Gastrocnemius medialis (tissue), 4 donors: ENCODE measurements at regions not wholly inside any gene's neighbourhood (a gene's known extent, or its start where the extent isn't known, plus 50 kb on each side); places are given as distances from the start of the nearest gene placed in this dataset.
A peak's percentile ranks its signal among the peaks of the same experiment; 100 is the strongest.

Experiments
- ATAC-seq, 2 donors: fragments of 150-250 bp; one replicate each; pipeline ENCODE4 v1.9.1; 2016
- DNase-seq, 2 donors: peaks; one replicate each; pipeline ENCODE4 v3.0.0-alpha.2; 2019
- H3K27ac ChIP-seq, 4 donors: fragments of 200-600 bp; sonication (generic); 1 replicate in 1 of 4; 2 replicates in 3 of 4; pipeline ENCODE4 v1.5.1; 2016 to 2018; ENCODE audit warnings: mild to moderate bottlenecking in 2 of 4, moderate library complexity in 1 of 4
- H3K27me3 ChIP-seq, 3 donors: fragments of 200-600 bp; sonication (generic) in 2 of 3; 1 replicate in 1 of 3; 2 replicates in 2 of 3; pipeline versions ENCODE4 v1.5.1 to v1.6.0; 2016 to 2019; ENCODE audit warnings: mild to moderate bottlenecking in 1 of 3, moderate library complexity in 1 of 3
- H3K36me3 ChIP-seq, 2 donors: fragments of 200-600 bp; sonication (generic) in 1 of 2; one replicate each; pipeline ENCODE4 v1.5.1; 2017 to 2018
- H3K4me1 ChIP-seq, 2 donors: fragments of 200-600 bp; sonication (generic) in 1 of 2; one replicate each; pipeline ENCODE4 v1.5.1; 2016 to 2017; ENCODE audit warnings: mild to moderate bottlenecking in 2 of 2
- H3K4me3 ChIP-seq, 4 donors: fragments of 200-600 bp; sonication (generic) in 3 of 4; 1 replicate in 1 of 4; 2 replicates in 3 of 4; pipeline ENCODE4 v1.5.1; 2016 to 2019; ENCODE audit warnings: mild to moderate bottlenecking in 2 of 4
- H3K9me3 ChIP-seq, 3 donors: fragments of 200-600 bp; sonication (generic) in 2 of 3; 1 replicate in 1 of 3; 2 replicates in 2 of 3; pipeline ENCODE4 v1.5.1; 2016 to 2019
- CTCF ChIP-seq, 5 experiments: fragments of 450-650 bp in 3 of 5; fragments of 200-600 bp in 2 of 5; sonication (generic) in 2 of 5; IDR thresholded peaks in 4 of 5; conservative IDR thresholded peaks in 1 of 5; 1 replicate in 4 of 5; 2 replicates in 1 of 5; pipeline ENCODE4 v1.5.1; 2016 to 2019; ENCODE audit warnings: antibody characterized with exemption in 5 of 5, mild to moderate bottlenecking in 3 of 5, moderate library complexity in 3 of 5
- POLR2A ChIP-seq, 2 donors: fragments of 450-650 bp; IDR thresholded peaks; one replicate each; pipeline ENCODE4 v1.6.1; 2017; ENCODE audit warnings: antibody characterized with exemption in 2 of 2, mild to moderate bottlenecking in 2 of 2, moderate library complexity in 2 of 2
- in situ Hi-C, 4 donors: fragments of 200-750 bp; cut with MboI; loops; one replicate each; pipeline versions ENCODE4 v1.15.0 to v1.8.0; 2017; ENCODE audit warnings: low sequenced_read_pairs in 4 of 4
- intact Hi-C: fragments of 100-400 bp; cut with DNase I; formaldehyde crosslinking; loops from one replicate; pipeline ENCODE4 v1.15.1; 2023; ENCODE audit warnings: low total_unique reads

- intact Hi-C loops, result no loop called here
- Histone ChIP-seq H3K27ac (peak overlapping the region in 1 of 4 donors; percentile 41), H3K9me3 (no peaks in the 10 kb centered on the region), H3K27me3 (no peaks in the 10 kb centered on the region), H3K36me3 (no peaks in the 10 kb centered on the region), H3K4me1 (peaks cover 7 to 11% of the 10 kb centered on the region in 2 donors), H3K4me3 (no peak overlapping the region)
- TF ChIP-seq CTCF (IDR thresholded peaks at IDR 0.05 in 4 of 5, conservative IDR thresholded peaks at IDR 0.05 in 1 of 5) (no peak), POLR2A (IDR thresholded peaks at IDR 0.05) (no peak)
- peak; percentile 32 to 64 for DNase-seq
- in situ Hi-C loops, result no loop called here
- peak; percentile 68 to 75 for ATAC-seq
Observed at GRCh38 chr1:235018161-235018560, 110.5 kb downstream of the TOMM20 start.

DNA sequence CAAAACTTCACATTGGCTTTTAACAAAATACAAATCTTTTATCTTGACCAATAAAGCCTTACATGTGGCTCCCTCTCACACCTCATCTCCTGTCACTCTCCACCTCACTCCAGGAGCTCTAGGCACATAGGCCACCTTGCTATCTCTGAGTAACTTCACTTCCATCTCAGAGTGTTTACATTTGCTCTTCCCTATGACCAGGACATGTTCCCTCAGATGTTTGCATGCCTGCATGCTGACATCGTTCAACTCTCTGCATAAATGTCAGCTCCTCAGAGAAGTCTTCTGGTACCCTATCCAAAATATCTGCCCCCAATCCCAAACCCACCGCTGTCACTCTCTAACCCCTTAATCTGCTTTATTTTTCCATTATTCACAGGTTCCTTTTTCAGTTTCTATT lies 110.9 kb downstream of the TOMM20 start:
- intact Hi-C loops (no loop called here), in situ Hi-C loops (no loop called here)
- H3K9me3 ChIP-seq, result no peaks in the 10 kb centered on the region
- H3K4me3 ChIP-seq, result no peak overlapping the region
- H3K36me3 ChIP-seq, result no peaks in the 10 kb centered on the region
- peak overlapping the region in 1 of 4 donors; percentile 41 for H3K27ac ChIP-seq
- peaks cover 4 to 7% of the 10 kb centered on the region in 2 donors for H3K4me1 ChIP-seq
- TF ChIP-seq POLR2A (IDR thresholded peaks at IDR 0.05) (no peak), CTCF (IDR thresholded peaks at IDR 0.05 in 4 of 5, conservative IDR thresholded peaks at IDR 0.05 in 1 of 5) (no peak)
- DNase-seq, result no peak
- H3K27me3 ChIP-seq, result no peaks in the 10 kb centered on the region
- ATAC-seq, result no peak

DNA sequence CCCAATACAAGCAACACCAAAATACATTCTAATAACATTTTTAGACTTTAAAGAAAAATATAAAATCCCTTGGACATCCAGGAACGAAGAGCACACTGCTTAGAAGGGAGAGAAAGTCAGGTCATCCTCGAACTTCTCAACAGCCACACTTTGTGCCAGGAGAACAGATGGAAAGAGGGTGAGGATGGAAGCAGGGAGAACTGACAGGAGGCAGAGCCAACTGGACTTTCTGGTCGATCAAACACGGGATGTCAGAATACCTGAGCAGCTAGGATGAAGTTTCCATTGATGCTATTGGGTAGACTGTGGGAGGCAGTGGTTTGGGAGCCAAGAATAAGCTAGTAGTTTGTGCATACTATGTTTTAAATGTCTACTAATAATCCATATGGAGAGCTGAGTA lies 111.4 kb downstream of the TOMM20 start:
- Histone ChIP-seq H3K27me3 (no peaks in the 10 kb centered on the region), H3K4me3 (no peak overlapping the region), H3K36me3 (no peaks in the 10 kb centered on the region), H3K9me3 (no peaks in the 10 kb centered on the region), H3K4me1 (peaks cover 4 to 8% of the 10 kb centered on the region in 2 donors), H3K27ac (no peak overlapping the region)
- ATAC-seq, result no peak
- TF ChIP-seq POLR2A (IDR thresholded peaks at IDR 0.05) (no peak), CTCF (IDR thresholded peaks at IDR 0.05 in 4 of 5, conservative IDR thresholded peaks at IDR 0.05 in 1 of 5) (no peak)
- intact Hi-C loops (no loop called here), in situ Hi-C loops (no loop called here)
- DNase-seq, result no peak

DNA sequence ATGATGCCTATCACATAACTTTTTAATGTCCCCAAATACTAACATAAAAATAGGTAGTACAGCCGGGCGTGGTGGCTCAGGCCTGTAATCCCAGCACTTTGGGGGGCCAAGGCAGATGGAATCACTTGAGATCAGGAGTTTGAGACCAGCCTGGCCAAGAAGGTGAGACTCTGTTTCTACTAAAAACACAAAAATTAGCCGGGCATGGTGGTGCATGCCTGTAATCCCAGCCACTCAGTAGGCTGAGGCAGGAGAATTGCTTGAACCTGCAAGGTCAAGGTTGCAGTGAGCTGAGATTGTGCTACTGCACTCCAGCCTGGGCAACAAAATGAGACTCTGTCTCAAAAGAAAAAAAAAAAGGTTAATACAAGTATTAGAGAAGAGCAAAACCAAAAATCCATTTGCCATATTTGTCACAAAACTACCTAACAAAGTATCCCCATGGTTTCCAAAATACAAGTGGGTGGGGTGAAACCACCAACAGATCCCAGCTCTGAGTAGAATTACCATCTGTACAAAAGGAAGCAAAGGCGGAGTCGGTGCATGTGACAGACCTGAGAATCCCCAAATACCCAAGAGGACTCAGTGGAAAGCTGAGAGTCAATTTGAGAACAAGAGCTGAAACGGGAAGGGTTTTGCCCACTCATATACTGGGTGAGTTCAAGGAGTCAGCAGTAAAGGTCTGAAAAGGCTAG lies 113.2 kb downstream of the TOMM20 start:
- Histone ChIP-seq H3K4me1 (peaks cover 4 to 13% of the 10 kb centered on the region in 2 donors), H3K27me3 (no peaks in the 10 kb centered on the region), H3K4me3 (no peak overlapping the region), H3K36me3 (no peaks in the 10 kb centered on the region), H3K27ac (no peak overlapping the region), H3K9me3 (no peaks in the 10 kb centered on the region)
- intact Hi-C loops, result no loop called here
- ATAC-seq, result no peak
- TF ChIP-seq CTCF (IDR thresholded peaks at IDR 0.05 in 4 of 5, conservative IDR thresholded peaks at IDR 0.05 in 1 of 5) (no peak), POLR2A (IDR thresholded peaks at IDR 0.05) (no peak)
- no peak for DNase-seq
- in situ Hi-C loops, result no loop called here

DNA sequence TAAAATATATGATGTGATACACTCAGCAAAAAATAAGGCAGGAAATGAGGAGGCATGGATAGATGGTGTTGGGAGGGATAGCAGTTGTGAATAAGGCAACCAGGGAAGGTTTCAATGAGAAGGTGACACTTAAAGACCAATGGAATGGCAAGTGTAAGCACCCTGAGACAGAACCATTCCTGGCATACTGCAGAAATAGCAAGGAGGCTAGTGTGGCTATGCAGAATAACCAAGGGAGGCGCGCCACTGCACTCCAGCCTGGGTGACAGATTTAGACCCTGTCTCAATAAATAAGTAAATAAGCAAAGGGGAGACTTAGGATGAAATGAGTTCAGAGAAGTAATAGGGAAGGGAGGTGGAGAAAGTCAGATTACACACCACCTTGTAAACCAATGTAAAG lies 113.9 kb downstream of the TOMM20 start:
- intact Hi-C loops, result no loop called here
- in situ Hi-C loops, result no loop called here
- peaks cover 4 to 13% of the 10 kb centered on the region in 2 donors for H3K4me1 ChIP-seq

More for the DNA sequence above, 113.9 kb downstream of the TOMM20 start:
- H3K4me3 ChIP-seq, result no peak overlapping the region
- no peaks in the 10 kb centered on the region for H3K27me3 ChIP-seq
- H3K27ac ChIP-seq, result no peak overlapping the region
- H3K36me3 ChIP-seq, result no peaks in the 10 kb centered on the region
- no peak for DNase-seq
- no peaks in the 10 kb centered on the region for H3K9me3 ChIP-seq
- no peak for ATAC-seq
- TF ChIP-seq POLR2A (IDR thresholded peaks at IDR 0.05), result no peak
- no peak for TF ChIP-seq CTCF (IDR thresholded peaks at IDR 0.05 in 4 of 5, conservative IDR thresholded peaks at IDR 0.05 in 1 of 5)
